HG02884 (cell line): ENCODE measurements at regions not wholly inside any gene's neighbourhood (a gene's known extent, or its start where the extent isn't known, plus 50 kb on each side); places are given as distances from the start of the nearest gene placed in this dataset.

ENCODE experiments used
- ATAC-seq: cut with Tn5 transposase; IDR thresholded peaks from one replicate; pipeline ENCODE4 v1.9.1; 2021; ENCODE audit warnings: mild to moderate bottlenecking, moderate library complexity; ENCODE audit not compliant: unreplicated experiment

DNA sequence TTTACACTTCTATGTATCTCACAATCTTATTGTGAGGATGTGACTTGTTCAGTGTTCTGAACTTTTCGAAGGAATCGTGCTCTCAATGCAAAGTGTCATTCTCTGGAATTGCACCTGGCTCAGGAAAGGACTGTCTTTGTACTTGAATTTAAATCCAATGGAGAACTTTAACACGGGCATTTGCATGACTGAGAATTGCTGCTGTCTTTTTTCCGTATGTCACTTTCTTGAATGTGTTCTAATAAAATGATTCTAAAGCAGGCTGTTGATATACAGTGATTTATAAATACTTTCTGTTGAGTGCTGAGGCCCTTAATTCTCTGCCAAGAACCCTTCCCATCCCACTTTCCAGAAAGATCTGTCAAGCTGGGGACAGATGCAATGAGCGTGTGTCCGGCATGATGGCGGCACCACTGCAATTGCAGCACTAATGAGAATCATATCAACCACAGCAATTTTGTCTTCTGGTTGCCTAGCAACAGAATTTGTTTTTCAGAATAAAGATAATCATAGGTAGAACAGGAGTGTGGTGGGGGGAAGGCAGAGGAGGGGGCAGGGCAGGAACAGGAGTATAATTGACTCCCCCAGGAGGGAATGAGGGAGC lies 210.6 kb upstream of the UMPS start:
- ATAC-seq: no peak

DNA sequence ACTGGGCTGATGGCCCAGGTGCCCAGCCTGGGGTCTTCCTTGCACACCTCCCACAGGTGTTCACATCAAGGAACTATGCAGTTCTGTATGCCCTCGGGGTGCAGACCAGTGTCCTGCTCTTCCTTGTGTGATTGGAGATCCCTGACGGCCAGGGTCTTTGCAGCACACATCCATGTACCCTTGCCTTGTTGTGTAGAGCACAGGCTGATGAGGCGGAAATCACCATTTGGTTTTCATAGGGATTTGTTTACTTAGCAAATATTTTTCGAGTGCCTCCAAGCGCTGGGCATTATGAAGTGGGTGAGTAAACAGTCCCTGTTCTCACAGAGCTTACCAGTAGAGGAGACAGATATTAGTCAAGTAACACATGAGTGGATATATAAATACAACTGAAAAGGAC lies 209.3 kb upstream of the UMPS start:
- no peak for ATAC-seq

GRCh38 chr3:124522082-124522625 lies 208.1 kb upstream of the UMPS start:
- ATAC-seq: no peak

- no peak for ATAC-seq
Observed at GRCh38 chr3:124526601-124527000, 203.7 kb upstream of the UMPS start.

DNA sequence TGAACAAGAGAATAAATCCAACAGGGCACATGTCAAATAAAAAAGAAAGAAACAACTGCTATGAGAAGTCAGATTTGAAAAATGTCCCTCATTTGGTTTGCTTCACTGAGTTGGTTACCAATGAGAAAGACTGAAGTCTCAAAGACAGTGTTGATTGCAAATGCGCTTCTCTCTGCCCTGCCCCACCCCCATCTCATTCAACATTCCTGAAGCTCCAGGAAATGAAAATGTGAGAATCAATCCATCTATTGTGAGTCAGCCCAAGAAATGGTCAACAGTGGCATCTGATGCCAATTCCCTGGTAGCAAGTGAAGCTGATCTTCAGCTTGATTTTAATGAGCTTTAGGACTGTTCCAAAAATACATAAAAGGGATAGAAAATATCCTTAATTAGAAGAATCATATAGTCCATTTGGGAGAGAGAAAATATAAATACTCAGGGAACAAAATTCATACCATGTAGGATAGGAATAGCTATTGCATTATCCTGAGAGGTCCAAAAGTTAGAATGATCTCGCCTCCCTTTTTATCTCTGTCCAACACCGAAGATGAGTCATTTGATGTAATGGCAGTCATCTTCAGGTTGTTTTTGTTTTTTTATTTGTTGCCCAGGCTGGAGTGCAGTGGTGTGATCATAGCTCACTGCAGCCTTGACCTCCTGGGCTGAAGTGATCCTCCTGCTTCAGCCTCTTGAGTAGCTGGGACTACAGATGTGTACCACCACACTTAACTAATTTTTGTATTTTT lies 200.3 kb upstream of the UMPS start:
- ATAC-seq: no peak

GRCh38 chr3:124530916-124531315 lies 199.3 kb upstream of the UMPS start:
- no peak for ATAC-seq

DNA sequence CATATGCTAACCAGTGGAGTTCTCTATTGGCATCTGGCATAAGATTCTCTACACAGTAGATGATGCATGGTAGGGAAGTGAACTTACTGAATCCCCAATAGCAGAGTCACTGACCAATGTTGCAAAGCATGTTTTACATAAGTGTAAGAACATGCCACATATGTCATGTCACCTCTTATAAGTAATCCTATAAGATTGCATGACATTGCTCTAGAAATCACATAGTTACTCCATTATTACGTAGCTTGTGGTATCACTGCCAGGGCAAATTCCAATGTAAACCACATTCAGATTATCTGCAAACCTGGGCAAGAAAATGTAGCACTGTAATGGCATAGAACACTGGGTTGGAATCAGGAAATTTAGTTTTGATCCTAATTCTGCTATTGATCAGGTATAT lies 198.2 kb upstream of the UMPS start:
- ATAC-seq: no peak

GRCh38 chr3:124535306-124535705 lies 194.9 kb upstream of the UMPS start:
- no peak for ATAC-seq

GRCh38 chr3:124540550-124541211 lies 189.6 kb upstream of the UMPS start:
- no peak for ATAC-seq

GRCh38 chr3:124542214-124542869 lies 187.9 kb upstream of the UMPS start:
- no peak for ATAC-seq

GRCh38 chr3:124545891-124546290 lies 184.4 kb upstream of the UMPS start:
- no peak for ATAC-seq

DNA sequence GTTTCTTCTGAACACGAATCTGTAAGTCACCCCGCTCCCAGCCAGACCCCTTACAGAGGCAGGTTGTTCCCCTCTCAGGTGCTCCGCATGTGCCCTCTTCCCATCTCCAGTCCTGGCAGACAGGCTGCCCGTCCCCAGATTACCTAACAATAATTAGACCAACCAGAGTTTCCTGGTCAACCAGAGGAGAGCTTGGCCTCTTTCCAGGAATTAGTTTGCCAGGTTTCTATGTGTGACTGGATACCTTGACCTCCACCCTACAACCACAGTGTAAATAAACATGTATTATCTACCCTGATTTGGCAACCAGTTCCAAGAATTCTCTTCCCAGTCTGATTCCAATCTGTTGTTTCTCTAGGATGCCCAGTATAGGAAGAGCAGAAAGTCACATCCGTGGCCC lies 178.0 kb upstream of the UMPS start:
- no peak for ATAC-seq

DNA sequence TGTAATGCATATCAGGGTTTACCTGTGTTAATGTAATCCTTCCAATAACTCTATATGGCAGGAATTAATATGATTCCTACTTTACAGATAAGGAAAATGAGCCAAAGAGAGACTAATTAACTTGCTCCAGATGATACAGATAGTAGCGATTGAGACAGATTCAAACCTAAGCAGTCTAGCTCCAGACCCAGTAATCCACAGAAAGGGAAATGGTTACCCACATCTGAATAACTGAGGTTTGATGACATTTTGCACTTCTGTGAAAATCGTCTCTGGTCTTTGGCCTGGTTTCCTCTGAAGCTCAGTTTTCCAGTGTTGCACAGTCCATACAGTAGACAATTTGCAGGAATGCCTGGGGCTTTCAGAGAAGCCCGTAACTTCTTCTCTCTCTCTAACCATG lies 177.1 kb upstream of the UMPS start:
- ATAC-seq: no peak

- no peak for ATAC-seq
Observed at GRCh38 chr3:124556636-124557035, 173.6 kb upstream of the UMPS start.

DNA sequence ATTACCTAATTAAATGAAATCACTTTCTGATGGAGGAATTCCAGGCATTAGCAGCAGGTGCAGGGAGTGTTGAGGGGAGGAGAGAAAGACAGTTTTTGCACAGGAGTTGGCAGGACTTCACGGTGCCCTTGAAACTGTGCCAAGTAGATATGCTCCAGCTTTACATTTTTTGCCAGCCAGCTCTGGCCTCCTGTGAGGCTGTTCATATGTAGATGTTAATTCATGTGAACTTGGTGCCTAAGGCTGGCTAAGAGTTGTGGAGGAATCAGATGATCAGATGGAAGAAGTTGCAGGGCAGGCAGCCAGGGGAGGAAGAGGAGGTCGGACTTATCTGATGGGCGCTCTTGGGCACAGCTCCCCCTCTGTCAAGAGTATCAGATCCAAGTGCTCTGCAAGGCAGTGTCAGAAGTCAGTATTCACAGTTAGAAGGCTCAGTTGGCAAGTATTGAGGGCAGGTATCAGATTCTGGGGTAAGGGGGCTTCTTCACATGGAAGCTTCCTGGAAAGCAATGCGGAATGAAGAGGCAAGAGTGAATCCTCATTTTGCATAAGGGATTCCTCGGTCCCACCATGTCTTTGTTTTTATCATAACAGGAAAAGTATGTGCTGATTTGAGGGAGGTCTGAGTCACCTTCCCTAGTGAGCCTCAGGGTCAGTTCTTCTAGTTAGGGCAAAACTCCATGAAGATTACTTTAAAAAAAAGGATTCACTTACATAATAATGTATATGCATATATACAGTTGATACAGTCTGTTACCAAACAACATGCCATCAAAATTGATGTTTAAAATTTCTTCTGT lies 172.6 kb upstream of the UMPS start:
- ATAC-seq: no peak

GRCh38 chr3:124558991-124559845 lies 171.0 kb upstream of the UMPS start:
- ATAC-seq: no peak

GRCh38 chr3:124559846-124560574 lies 170.2 kb upstream of the UMPS start:
- no peak for ATAC-seq

DNA sequence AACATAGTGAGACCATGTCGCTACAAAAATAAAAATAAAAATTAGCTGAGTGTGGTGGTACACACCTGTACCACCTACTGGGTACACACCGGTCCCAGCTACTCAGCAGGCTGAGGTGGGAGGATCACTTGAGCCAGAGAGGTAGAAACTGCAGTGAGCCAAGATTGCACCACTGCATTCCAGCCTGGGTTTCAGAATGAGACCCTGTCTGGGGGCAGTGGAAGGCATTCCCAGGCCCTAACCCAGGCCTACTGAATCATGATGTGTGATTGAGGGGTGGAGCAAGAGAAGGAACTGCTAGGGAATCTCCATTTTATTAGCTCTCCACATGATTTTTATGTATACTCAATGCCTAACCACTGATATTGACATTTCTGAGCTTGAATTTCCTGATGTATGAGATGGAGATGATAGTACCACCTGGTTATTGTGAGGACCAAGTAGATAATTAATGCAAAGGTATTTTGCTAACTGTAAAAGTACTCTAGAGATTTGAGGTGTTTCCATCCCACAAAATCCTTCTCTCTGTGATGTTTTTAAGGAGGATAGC lies 169.5 kb upstream of the UMPS start:
- no peak for ATAC-seq

- ATAC-seq: no peak
Observed at GRCh38 chr3:124562769-124563168, 167.5 kb upstream of the UMPS start.
